ENCODE measurements at regions not wholly inside any gene's neighbourhood (a gene's known extent, or its start where the extent isn't known, plus 50 kb on each side); places are given as distances from the start of the nearest gene placed in this dataset.

DNA sequence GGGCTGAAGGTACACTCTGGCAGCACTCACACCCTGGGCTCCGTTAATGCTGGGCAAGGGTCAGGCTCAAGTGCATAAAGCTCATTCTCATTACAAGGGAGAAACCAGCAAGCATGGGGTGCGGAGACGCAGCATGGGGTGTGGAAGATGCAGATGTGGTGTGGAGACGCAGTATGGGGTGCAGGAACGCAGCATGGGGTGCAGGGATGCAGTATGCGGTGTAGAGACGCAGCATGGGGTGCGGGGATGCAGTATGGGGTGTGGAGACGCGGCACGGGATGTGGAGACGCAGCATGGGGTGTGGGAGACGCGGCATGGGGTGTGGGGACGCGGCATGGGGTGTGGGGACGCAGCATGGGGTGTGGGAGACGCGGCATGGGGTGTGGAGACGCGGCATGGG is 390.7 kb downstream of the NPHP4 start:
- TF ChIP-seq, protein P1, sequence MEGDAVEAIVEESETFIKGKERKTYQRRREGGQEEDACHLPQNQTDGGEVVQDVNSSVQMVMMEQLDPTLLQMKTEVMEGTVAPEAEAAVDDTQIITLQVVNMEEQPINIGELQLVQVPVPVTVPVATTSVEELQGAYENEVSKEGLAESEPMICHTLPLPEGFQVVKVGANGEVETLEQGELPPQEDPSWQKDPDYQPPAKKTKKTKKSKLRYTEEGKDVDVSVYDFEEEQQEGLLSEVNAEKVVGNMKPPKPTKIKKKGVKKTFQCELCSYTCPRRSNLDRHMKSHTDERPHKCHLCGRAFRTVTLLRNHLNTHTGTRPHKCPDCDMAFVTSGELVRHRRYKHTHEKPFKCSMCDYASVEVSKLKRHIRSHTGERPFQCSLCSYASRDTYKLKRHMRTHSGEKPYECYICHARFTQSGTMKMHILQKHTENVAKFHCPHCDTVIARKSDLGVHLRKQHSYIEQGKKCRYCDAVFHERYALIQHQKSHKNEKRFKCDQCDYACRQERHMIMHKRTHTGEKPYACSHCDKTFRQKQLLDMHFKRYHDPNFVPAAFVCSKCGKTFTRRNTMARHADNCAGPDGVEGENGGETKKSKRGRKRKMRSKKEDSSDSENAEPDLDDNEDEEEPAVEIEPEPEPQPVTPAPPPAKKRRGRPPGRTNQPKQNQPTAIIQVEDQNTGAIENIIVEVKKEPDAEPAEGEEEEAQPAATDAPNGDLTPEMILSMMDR (IDR thresholded peaks at IDR 0.05), result no peak
- TF ChIP-seq POLR2AphosphoS5 (IDR thresholded peaks at IDR 0.05) (no peak), POLR2A (IDR thresholded peaks at IDR 0.05) (no peak)
